B cell (primary cell): ENCODE measurements at regions not wholly inside any gene's neighbourhood (a gene's known extent, or its start where the extent isn't known, plus 50 kb on each side); places are given as distances from the start of the nearest gene placed in this dataset.

ENCODE experiments used
- ATAC-seq: fragments of 200-7000 bp; cut with Tn5 transposase; one replicate; pipeline ENCODE4 v1.10.0; 2021; ENCODE audit warnings: low read depth, mild to moderate bottlenecking, moderate number of reproducible peaks, moderate library complexity
- CTCF ChIA-PET: fragments of 350-600 bp; sonication (Branson Sonifier 250); formaldehyde crosslinking; loops from one replicate; lab custom pipeline; 2021; ENCODE audit warnings: antibody characterized with exemption, inconsistent platforms; lab: Charles Lee
- POLR2A ChIA-PET: fragments of 350-600 bp; sonication (Branson Sonifier 250); formaldehyde crosslinking; loops from one replicate; lab custom pipeline; 2021; ENCODE audit warnings: antibody characterized with exemption; lab: Charles Lee
- DNase-seq: peaks from one replicate; pipeline ENCODE4 v3.0.0; 2013
- H2AFZ ChIP-seq: 2 replicates; pipeline ENCODE4 v1.6.1; 2012; ENCODE audit warnings: mild to moderate bottlenecking, low read depth, low read length; ENCODE audit not compliant: insufficient read depth, poor library complexity, severe bottlenecking
- H3K27ac ChIP-seq, 2 donors: 1 replicate in 1 of 2; 2 replicates in 1 of 2; pipeline ENCODE4 v1.5.1; 2012 to 2013; ENCODE audit warnings: low read length in 2 of 2, mild to moderate bottlenecking in 2 of 2, moderate library complexity in 1 of 2
- H3K27me3 ChIP-seq, 4 experiments: fragments of 200-600 bp in 1 of 4; sonication (generic) in 1 of 4; replicated peaks in 1 of 4; 1 replicate in 2 of 4; 2 replicates in 2 of 4; pipeline versions ENCODE4 v1.6.1 to v1.7.0; 2013 to 2016; ENCODE audit warnings: low read length in 3 of 4, mild to moderate bottlenecking in 2 of 4, mixed read lengths in 1 of 4, moderate library complexity in 1 of 4; ENCODE audit not compliant: insufficient read depth in 4 of 4, control insufficient read depth in 3 of 4; ENCODE audit errors: control extremely low read depth in 1 of 4
- H3K36me3 ChIP-seq, 2 experiments: replicated peaks in 1 of 2; 1 replicate in 1 of 2; 2 replicates in 1 of 2; pipeline versions ENCODE4 v1.6.1 to v1.7.1; 2013; ENCODE audit warnings: low read length in 1 of 2; ENCODE audit not compliant: insufficient read depth in 2 of 2, control insufficient read depth in 1 of 2; ENCODE audit errors: control extremely low read depth in 1 of 2, extremely low read depth in 1 of 2
- H3K4me1 ChIP-seq, 2 donors: fragments of 200-600 bp in 1 of 2; sonication (generic) in 1 of 2; 1 replicate in 1 of 2; 2 replicates in 1 of 2; pipeline versions ENCODE4 v1.5.1 to v1.6.1; 2013 to 2017; ENCODE audit warnings: low read length in 2 of 2; ENCODE audit not compliant: control insufficient read depth in 2 of 2, insufficient read depth in 2 of 2
- H3K4me2 ChIP-seq: replicated peaks from 2 replicates; pipeline ENCODE3; 2012; ENCODE audit warnings: mild to moderate bottlenecking, low read depth, low read length; ENCODE audit not compliant: poor library complexity, severe bottlenecking
- H3K4me3 ChIP-seq, 5 experiments: fragments of 200-600 bp in 1 of 5; sonication (generic) in 1 of 5; 1 replicate in 3 of 5; 2 replicates in 2 of 5; pipeline versions ENCODE4 v1.5.1 to v1.7.0; 2011 to 2016; ENCODE audit warnings: low read length in 4 of 5, mild to moderate bottlenecking in 4 of 5, low read depth in 2 of 5, control low read depth in 1 of 5, moderate library complexity in 1 of 5; ENCODE audit not compliant: insufficient read depth in 1 of 5; ENCODE audit errors: control extremely low read depth in 1 of 5, extremely low read depth in 1 of 5
- H3K79me2 ChIP-seq: fragments of 200-600 bp; sonication (generic); one replicate; pipeline ENCODE4 v1.6.0; 2016; ENCODE audit warnings: low read length; ENCODE audit not compliant: control insufficient read depth, insufficient read depth
- H3K9ac ChIP-seq: fragments of 200-600 bp; sonication (generic); 2 replicates; pipeline ENCODE4 v1.6.1; 2017; ENCODE audit warnings: mild to moderate bottlenecking, low read length, moderate library complexity
- H3K9me3 ChIP-seq, 3 donors: one replicate each; pipeline versions ENCODE4 v1.6.1 to v1.7.1; 2013; ENCODE audit warnings: low read length in 2 of 3; ENCODE audit not compliant: control insufficient read depth in 2 of 3, insufficient read depth in 1 of 3; ENCODE audit errors: control extremely low read depth in 1 of 3
- H4K20me1 ChIP-seq: 2 replicates; pipeline ENCODE4 v1.6.0; 2012; ENCODE audit warnings: mild to moderate bottlenecking, low read length; ENCODE audit not compliant: insufficient read depth, control insufficient read depth, poor library complexity, severe bottlenecking
- H3K27ac Mint-ChIP-seq: one replicate; pipeline ENCODE4 v1.8.0; 2021; ENCODE audit warnings: mixed read lengths
- H3K27me3 Mint-ChIP-seq: one replicate; pipeline ENCODE4 v1.8.0; 2021; ENCODE audit warnings: mixed read lengths
- H3K4me1 Mint-ChIP-seq: one replicate; pipeline ENCODE4 v1.8.0; 2021; ENCODE audit warnings: mixed read lengths
- H3K4me3 Mint-ChIP-seq: one replicate; pipeline ENCODE4 v1.8.0; 2021; ENCODE audit warnings: mixed read lengths
- H3K9me3 Mint-ChIP-seq: one replicate; pipeline ENCODE4 v1.8.0; 2022; ENCODE audit warnings: mixed read lengths; ENCODE audit not compliant: insufficient read depth
- EZH2 ChIP-seq: IDR thresholded peaks from 2 replicates; pipeline ENCODE4 v1.6.1; 2012; ENCODE audit warnings: borderline replicate concordance, low read depth, mild to moderate bottlenecking, moderate library complexity, low read length; ENCODE audit not compliant: insufficient read depth, poor library complexity, severe bottlenecking
- WGBS: methylation state at CpG from one replicate; pipeline ENCODE4 v1.1.5; 2013; ENCODE audit warnings: missing lambda C conversion rate; ENCODE audit not compliant: insufficient coverage; 5-methylcytosine and 5-hydroxymethylcytosine counted together
- intact Hi-C: fragments of 100-400 bp; cut with micrococcal nuclease; formaldehyde crosslinking; loops from one replicate; pipeline ENCODE4 v1.10.0; 2022
- TF ChIP-seq, protein P1 (sequence below): fragments of 200-600 bp; IDR thresholded peaks from one replicate; pipeline ENCODE4 v1.8.0; 2022; ENCODE audit warnings: antibody characterized with exemption, mild to moderate bottlenecking

- H3K27ac Mint-ChIP-seq: no peak overlapping the region
- no peaks in the 10 kb centered on the region for H3K9me3 Mint-ChIP-seq
- Histone ChIP-seq H3K79me2 (no peaks in the 10 kb centered on the region), H2AFZ (no peak overlapping the region), H3K27ac (no peak overlapping the region), H4K20me1 (no peaks in the 10 kb centered on the region), H3K9me3 (peaks cover 0 to 1% (median 0%) of the 10 kb centered on the region in 3 donors), H3K27me3 (no peaks in the 10 kb centered on the region), H3K36me3 (peaks cover 4 to 12% of the 10 kb centered on the region in 2 experiments), H3K4me3 (no peak overlapping the region), H3K4me1 (no peaks in the 10 kb centered on the region), H3K9ac (no peak overlapping the region), H3K4me2 (no peak overlapping the region)
- ChIA-PET POLR2A (no interaction called here), CTCF (no interaction called here)
- 93% methylated on average over 2 of the region's 2 CpGs for WGBS
- intact Hi-C loops: no loop called here
- no peaks in the 10 kb centered on the region for H3K27me3 Mint-ChIP-seq
- TF ChIP-seq EZH2: no peak
- TF ChIP-seq, protein P1, sequence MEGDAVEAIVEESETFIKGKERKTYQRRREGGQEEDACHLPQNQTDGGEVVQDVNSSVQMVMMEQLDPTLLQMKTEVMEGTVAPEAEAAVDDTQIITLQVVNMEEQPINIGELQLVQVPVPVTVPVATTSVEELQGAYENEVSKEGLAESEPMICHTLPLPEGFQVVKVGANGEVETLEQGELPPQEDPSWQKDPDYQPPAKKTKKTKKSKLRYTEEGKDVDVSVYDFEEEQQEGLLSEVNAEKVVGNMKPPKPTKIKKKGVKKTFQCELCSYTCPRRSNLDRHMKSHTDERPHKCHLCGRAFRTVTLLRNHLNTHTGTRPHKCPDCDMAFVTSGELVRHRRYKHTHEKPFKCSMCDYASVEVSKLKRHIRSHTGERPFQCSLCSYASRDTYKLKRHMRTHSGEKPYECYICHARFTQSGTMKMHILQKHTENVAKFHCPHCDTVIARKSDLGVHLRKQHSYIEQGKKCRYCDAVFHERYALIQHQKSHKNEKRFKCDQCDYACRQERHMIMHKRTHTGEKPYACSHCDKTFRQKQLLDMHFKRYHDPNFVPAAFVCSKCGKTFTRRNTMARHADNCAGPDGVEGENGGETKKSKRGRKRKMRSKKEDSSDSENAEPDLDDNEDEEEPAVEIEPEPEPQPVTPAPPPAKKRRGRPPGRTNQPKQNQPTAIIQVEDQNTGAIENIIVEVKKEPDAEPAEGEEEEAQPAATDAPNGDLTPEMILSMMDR: no peak
- DNase-seq: no peak
- no peak overlapping the region for H3K4me3 Mint-ChIP-seq
- no peak for ATAC-seq
- H3K4me1 Mint-ChIP-seq: no peaks in the 10 kb centered on the region
These were observed 401.9 kb downstream of the KLF12 start for GRCh38 chr13:73732350-73732749.

GRCh38 chr13:73731564-73731963 lies 402.6 kb downstream of the KLF12 start:
- Histone ChIP-seq H3K27ac (no peak overlapping the region), H3K9ac (no peak overlapping the region), H2AFZ (no peak overlapping the region), H3K27me3 (no peaks in the 10 kb centered on the region), H3K4me1 (no peaks in the 10 kb centered on the region), H4K20me1 (no peaks in the 10 kb centered on the region), H3K9me3 (peaks cover 0 to 1% (median 0%) of the 10 kb centered on the region in 3 donors), H3K36me3 (peaks cover 4 to 12% of the 10 kb centered on the region in 2 experiments), H3K4me3 (no peak overlapping the region), H3K79me2 (no peaks in the 10 kb centered on the region), H3K4me2 (no peak overlapping the region)
- no peak for ATAC-seq
- Mint-ChIP-seq H3K4me1 (no peaks in the 10 kb centered on the region), H3K27me3 (no peaks in the 10 kb centered on the region), H3K4me3 (no peak overlapping the region), H3K27ac (no peak overlapping the region), H3K9me3 (no peaks in the 10 kb centered on the region)
- ChIA-PET POLR2A (no interaction called here), CTCF (interaction anchor here (0.7 kb wide), 1 partner anchor 13 kb away, joined by 3 read pairs; no protein-coding TSS in a partner anchor)
- DNase-seq: no peak
- TF ChIP-seq, protein P1: no peak
- TF ChIP-seq EZH2: no peak
- intact Hi-C loops: no loop called here
